GM12873 (cell line): ENCODE measurements at regions not wholly inside any gene's neighbourhood (a gene's known extent, or its start where the extent isn't known, plus 50 kb on each side); places are given as distances from the start of the nearest gene placed in this dataset.

ENCODE experiments used
- CTCF ChIP-seq: IDR thresholded peaks from 2 replicates; pipeline ENCODE4 v1.5.1; 2012; ENCODE audit warnings: low read depth, mild to moderate bottlenecking, moderate library complexity, low read length, control low read depth; ENCODE audit not compliant: insufficient read depth; ENCODE audit errors: missing control alignments

GRCh38 chr16:5364186-5364585 is 266.6 kb upstream of the EEF2KMT start:
- TF ChIP-seq CTCF, result no peak

- no peak for TF ChIP-seq CTCF
Measured at GRCh38 chr16:5361322-5361721, 263.7 kb upstream of the EEF2KMT start.

GRCh38 chr16:5354645-5355044 is 257.1 kb upstream of the EEF2KMT start:
- no peak for TF ChIP-seq CTCF

- TF ChIP-seq CTCF, result no peak
Measured at GRCh38 chr16:5349670-5350517, 252.3 kb upstream of the EEF2KMT start.

GRCh38 chr16:5349101-5349500 is 251.5 kb upstream of the EEF2KMT start:
- no peak for TF ChIP-seq CTCF

GRCh38 chr16:5347561-5347960 is 250.0 kb upstream of the EEF2KMT start:
- no peak for TF ChIP-seq CTCF

- no peak for TF ChIP-seq CTCF
Measured at GRCh38 chr16:5336941-5337340, 239.3 kb upstream of the EEF2KMT start.
